EH (cell line): ENCODE measurements at regions not wholly inside any gene's neighbourhood (a gene's known extent, or its start where the extent isn't known, plus 50 kb on each side); places are given as distances from the start of the nearest gene placed in this dataset.

Experiments used
- DNase-seq: peaks from one replicate; pipeline ENCODE4 v3.0.0-alpha.2; 2015; ENCODE audit warnings: low read depth

GRCh38 chr7:25515633-25516275 is 287.5 kb upstream of the NPVF start:
- DNase-seq: no peak

- DNase-seq: no peak
These were observed 289.6 kb upstream of the NPVF start for GRCh38 chr7:25517906-25518305.

- DNase-seq: no peak
These were observed 291.7 kb upstream of the NPVF start for GRCh38 chr7:25520017-25520416.

DNA sequence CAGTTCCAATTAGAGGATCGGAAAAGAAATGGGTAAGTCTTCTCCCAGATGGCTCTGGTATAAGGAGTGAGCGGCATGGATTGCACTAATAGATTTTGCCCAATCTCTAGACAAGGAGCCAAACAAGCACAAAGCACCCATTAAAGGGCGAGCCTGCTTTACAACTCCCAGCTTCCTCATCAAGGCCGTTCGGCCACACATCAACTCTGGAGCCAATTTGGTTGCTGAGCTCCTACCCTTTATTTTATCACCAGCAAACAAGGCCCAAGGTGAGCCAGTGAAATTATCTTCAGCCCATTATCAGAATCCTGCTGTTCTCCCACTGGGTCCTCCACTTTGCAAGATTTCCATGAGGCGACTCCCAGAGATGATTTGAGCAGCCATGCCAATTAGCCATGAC is 292.2 kb upstream of the NPVF start:
- no peak for DNase-seq

DNA sequence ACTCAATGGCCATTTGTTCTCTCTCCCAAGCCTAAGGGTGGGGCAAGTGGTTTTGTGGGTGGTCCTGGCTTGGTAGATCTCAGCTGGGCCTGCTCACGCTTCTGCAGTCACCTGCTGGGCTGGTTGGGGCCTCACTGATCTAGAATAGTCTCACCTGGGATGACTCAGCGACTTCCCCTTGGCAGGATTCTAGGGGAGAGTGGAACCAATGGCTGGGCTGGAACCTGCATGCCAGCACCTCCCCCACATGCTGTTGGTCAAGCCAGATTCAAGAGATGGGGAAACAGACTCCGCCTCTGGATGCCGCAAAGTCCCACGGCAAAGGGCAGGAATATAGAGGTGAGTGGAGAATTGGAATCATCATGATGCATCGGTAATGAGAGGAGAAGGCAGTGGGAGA is 292.9 kb upstream of the NPVF start:
- DNase-seq: no peak

GRCh38 chr7:25522727-25523126 is 294.4 kb upstream of the NPVF start:
- DNase-seq: no peak

DNA sequence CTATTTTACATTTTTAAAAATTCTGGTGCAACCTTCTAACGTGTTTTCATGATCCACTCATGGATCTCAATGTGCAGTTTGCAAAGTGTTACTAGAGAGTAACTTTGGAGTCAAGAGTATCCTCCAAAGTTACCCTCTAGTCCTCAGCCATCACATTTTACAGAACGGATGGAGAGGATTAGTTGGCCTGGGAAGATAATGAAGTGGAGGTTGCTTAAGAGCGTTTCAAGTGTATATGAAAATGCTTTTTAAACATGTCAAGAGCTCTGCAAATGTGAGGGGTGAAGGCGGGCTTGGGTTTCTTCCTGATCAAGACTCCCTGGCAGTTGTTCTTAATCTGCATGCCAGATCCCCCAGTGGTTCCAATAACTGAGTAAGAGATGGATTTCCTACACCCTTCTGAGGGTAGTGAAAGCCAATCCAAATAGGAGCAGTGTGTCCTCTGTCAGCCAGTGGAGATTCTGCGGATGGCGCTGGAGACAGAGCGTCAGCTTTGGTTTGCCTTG is 299.4 kb upstream of the NPVF start:
- no peak for DNase-seq

DNA sequence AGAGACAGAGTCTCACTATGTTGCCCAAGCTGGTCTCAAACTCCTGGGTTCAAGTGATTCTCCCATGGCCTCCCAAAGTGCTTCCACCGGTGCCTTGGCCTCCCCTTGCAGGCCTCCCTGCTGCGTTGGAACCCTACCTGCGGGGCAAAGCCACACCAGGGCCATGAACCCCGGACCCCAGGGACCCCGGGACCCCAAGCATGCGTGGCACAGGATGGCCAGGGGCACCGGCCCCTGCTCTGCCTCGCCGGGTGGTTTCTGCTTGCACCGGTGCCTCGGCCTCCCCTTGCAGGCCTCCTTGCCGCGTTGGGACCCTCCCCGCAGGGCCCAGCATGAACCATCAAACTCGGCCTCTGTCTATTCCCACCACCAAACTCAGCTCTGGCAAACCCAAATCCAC is 301.0 kb upstream of the NPVF start:
- DNase-seq: no peak

GRCh38 chr7:25536851-25537250 is 308.6 kb upstream of the NPVF start:
- no peak for DNase-seq

GRCh38 chr7:25537662-25538375 is 309.5 kb upstream of the NPVF start:
- no peak for DNase-seq

DNA sequence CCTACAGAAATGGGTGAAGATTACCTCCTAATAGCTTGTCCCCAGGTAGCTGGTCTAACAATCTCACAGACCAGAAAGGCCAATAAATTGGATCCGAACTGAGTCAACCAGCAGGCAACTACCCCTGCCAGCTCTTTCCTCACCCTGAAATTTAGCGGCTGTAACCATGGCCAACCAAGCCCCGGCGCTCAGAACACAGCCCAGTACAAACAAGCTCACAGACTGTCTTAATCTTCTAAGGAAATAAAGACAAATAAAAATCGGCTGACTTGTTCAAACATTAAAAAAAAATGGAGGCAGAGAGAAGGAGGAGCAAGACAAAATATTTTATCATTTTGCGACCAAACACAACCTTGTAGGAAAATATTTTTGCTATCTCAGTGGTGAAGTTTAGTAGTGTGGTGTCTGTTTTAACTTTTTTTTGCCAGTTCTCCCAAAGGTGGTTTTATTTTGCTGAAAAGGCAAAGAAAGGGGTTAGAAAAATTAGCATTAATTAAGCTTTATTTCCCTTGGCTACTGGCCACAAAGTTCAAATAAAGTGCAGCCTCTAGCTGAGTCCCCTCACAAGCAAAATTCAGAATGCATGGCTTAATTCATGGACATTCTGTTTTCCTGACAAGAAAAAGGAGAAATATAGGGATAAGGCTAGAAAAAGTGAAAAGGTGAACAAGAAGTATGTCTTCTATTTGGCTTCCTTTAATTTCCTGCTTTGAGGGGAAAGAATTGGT is 313.0 kb upstream of the NPVF start:
- no peak for DNase-seq

DNA sequence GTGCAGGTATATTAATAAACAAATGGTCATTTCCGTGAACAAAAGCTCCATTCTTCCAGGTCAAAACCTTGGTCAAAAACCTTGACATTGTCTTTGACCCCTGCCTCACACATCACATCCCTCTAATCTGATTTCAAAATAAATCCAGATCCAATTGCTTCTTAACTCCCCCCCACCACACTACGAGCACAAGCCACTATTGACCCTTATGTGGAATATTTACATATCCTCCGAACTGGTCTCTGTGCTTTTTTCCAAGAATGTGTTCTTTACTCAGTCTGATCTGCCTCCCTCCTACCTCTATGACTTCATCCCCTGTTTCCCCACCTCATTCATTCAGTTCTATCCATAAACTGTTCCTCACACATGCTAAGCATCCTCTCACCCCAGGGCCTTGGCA is 313.6 kb upstream of the NPVF start:
- DNase-seq: no peak

GRCh38 chr7:25543210-25543609 is 314.9 kb upstream of the NPVF start:
- no peak for DNase-seq

DNA sequence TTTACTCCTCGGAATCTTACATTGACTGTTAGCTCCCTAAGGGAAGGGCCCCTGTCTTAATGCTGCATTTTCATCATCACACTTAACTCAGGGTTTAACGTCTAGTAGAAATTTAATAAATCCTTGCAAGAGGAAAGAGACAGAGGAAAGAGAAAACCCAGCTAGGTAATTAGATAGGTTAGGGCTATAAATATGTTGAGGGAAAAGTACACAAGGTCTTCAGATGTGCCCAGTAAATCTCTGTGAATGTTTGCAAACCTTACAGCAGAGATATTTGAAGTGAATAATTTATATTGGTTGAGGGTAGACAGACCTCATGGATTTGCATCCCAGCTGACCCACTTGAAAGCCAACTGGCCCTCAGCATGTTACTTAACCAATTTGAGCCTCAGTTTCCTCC is 315.5 kb upstream of the NPVF start:
- DNase-seq: no peak

GRCh38 chr7:25544254-25544653 is 316.0 kb upstream of the NPVF start:
- DNase-seq: no peak

DNA sequence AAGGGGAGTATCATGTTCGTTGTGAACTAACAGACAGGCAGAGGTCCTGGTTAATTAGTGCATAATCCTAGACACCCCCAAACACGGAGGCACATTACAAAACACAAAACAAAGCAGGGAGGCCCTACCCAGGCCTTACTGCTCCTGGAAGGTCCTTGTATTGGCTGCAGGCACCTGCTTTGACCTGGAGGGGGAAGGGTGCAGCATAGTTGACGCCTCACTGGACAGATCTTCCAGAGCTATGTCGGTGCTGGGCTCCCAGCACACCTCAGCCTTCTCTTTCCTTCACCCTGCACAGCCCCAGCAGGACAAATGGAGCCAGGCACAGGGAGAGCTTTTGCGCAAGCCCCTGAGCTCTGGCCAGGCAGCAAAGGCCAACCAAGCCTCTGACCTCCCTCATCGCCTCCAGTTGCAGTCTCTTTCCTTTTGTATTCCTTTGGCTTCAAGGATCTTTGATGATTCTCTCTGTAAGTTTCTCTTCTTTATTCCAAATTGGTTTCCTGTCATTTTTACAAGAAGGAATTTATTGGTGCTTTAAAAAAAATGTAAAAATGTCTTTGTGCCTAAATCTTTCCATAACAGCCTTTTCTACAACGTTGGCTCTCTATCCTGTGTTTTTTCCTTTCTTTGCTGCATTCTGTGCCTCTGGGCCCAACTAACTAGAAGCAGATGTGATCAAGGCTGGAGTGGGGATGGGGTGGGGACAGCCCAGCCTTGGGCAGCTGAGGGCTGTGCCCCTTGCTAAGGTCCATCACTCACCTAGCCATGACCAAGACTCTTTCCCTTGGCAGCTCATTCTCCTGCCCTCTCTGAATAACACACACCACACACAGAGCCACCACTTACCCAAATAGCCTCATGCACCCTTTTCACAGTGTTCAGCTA is 317.1 kb upstream of the NPVF start:
- DNase-seq: no peak

- no peak for DNase-seq
These were observed 318.0 kb upstream of the NPVF start for GRCh38 chr7:25546306-25546705.

- no peak for DNase-seq
These were observed 321.1 kb upstream of the NPVF start for GRCh38 chr7:25549271-25549921.

- DNase-seq: no peak
These were observed 321.9 kb upstream of the NPVF start for GRCh38 chr7:25550149-25550548.

GRCh38 chr7:25552998-25553397 is 324.7 kb upstream of the NPVF start:
- DNase-seq: no peak

GRCh38 chr7:25553580-25554291 is 325.4 kb upstream of the NPVF start:
- no peak for DNase-seq
